ENCODE measurements at regions not wholly inside any gene's neighbourhood (a gene's known extent, or its start where the extent isn't known, plus 50 kb on each side); places are given as distances from the start of the nearest gene placed in this dataset.

GRCh38 chr5:75844301-75844700, 127.1 kb upstream of the POC5 start:
- TF ChIP-seq CTCF (IDR thresholded peaks at IDR 0.05; ENCODE audit: insufficient read depth, low read depth, low read length) (no peak), EZH2 (IDR thresholded peaks at IDR 0.05; ENCODE audit: insufficient read depth, low read length) (no peak)
